Activated CD8-positive, alpha-beta T cell treated with anti-CD3 and anti-CD28 coated beads for 36 hours (primary cell): ENCODE measurements at regions not wholly inside any gene's neighbourhood (a gene's known extent, or its start where the extent isn't known, plus 50 kb on each side); places are given as distances from the start of the nearest gene placed in this dataset.

ENCODE experiments used
- ATAC-seq: fragments of 200-7000 bp; cut with Tn5 transposase; one replicate; pipeline ENCODE4 v1.10.0; 2021; ENCODE audit warnings: mild to moderate bottlenecking, moderate library complexity
- CTCF ChIA-PET: fragments of 350-600 bp; sonication (Branson Sonifier 250); formaldehyde crosslinking; loops from one replicate; lab custom pipeline; 2021; ENCODE audit warnings: antibody characterized with exemption; lab: Charles Lee
- POLR2A ChIA-PET: fragments of 350-600 bp; sonication (Branson Sonifier 250); formaldehyde crosslinking; loops from one replicate; lab custom pipeline; 2021; ENCODE audit warnings: antibody characterized with exemption; lab: Charles Lee
- DNase-seq: peaks from one replicate; pipeline ENCODE4 v3.0.0-alpha.2; 2020
- H3K27ac Mint-ChIP-seq: one replicate; pipeline ENCODE4 v1.8.0; 2021; ENCODE audit warnings: mild to moderate bottlenecking, mixed read lengths
- H3K27me3 Mint-ChIP-seq: one replicate; pipeline ENCODE4 v1.8.0; 2021; ENCODE audit warnings: mixed read lengths
- H3K36me3 Mint-ChIP-seq: one replicate; pipeline ENCODE4 v1.8.0; 2021; ENCODE audit warnings: low read depth, mixed read lengths
- H3K4me1 Mint-ChIP-seq: one replicate; pipeline ENCODE4 v1.8.0; 2021; ENCODE audit warnings: low read depth, mixed read lengths
- H3K4me3 Mint-ChIP-seq: one replicate; pipeline ENCODE4 v1.8.0; 2021; ENCODE audit warnings: mild to moderate bottlenecking, moderate library complexity, mixed read lengths
- H3K9me3 Mint-ChIP-seq: one replicate; pipeline ENCODE4 v1.8.0; 2021; ENCODE audit warnings: mixed read lengths
- CTCF ChIP-seq: fragments of 200-600 bp; IDR thresholded peaks from one replicate; pipeline ENCODE4 v1.8.0; 2022; ENCODE audit warnings: antibody characterized with exemption, mild to moderate bottlenecking
- intact Hi-C: fragments of 100-400 bp; cut with micrococcal nuclease; formaldehyde crosslinking; loops from one replicate; pipeline ENCODE4 v1.10.0; 2022

- no peak for DNase-seq
- TF ChIP-seq CTCF, result no peak
- no peak for ATAC-seq
- ChIA-PET POLR2A (no interaction called here), CTCF (no interaction called here)
- no peaks in the 10 kb centered on the region for H3K36me3 Mint-ChIP-seq
- no peaks in the 10 kb centered on the region for H3K27me3 Mint-ChIP-seq
- H3K27ac Mint-ChIP-seq, result no peak overlapping the region
- no peak overlapping the region for H3K4me3 Mint-ChIP-seq
- H3K4me1 Mint-ChIP-seq, result no peaks in the 10 kb centered on the region
- peaks cover 13% of the 10 kb centered on the region for H3K9me3 Mint-ChIP-seq
- intact Hi-C loops, result no loop called here
These were observed 80.8 kb upstream of the EYS start for GRCh38 chr6:65787787-65788186.

- Mint-ChIP-seq H3K4me3 (no peak overlapping the region), H3K9me3 (peaks cover 9% of the 10 kb centered on the region), H3K27ac (no peak overlapping the region), H3K27me3 (no peaks in the 10 kb centered on the region), H3K36me3 (no peaks in the 10 kb centered on the region), H3K4me1 (no peaks in the 10 kb centered on the region)
- ATAC-seq (no peak), DNase-seq (no peak)
- TF ChIP-seq CTCF, result no peak
- intact Hi-C loops, result no loop called here
- ChIA-PET POLR2A (no interaction called here), CTCF (no interaction called here)
These were observed 79.8 kb upstream of the EYS start for GRCh38 chr6:65786815-65787214.

GRCh38 chr6:65780691-65781090 is 73.7 kb upstream of the EYS start:
- Mint-ChIP-seq H3K27me3 (no peaks in the 10 kb centered on the region), H3K4me1 (no peaks in the 10 kb centered on the region), H3K9me3 (peaks cover 12% of the 10 kb centered on the region), H3K4me3 (no peak overlapping the region), H3K36me3 (no peaks in the 10 kb centered on the region), H3K27ac (no peak overlapping the region)
- no peak for TF ChIP-seq CTCF
- no peak for DNase-seq
- intact Hi-C loops, result no loop called here
- ATAC-seq, result no peak
- CTCF ChIA-PET, result no interaction called here
- POLR2A ChIA-PET, result no interaction called here

- POLR2A ChIA-PET, result no interaction called here
- peaks cover 17% of the 10 kb centered on the region for H3K9me3 Mint-ChIP-seq
- CTCF ChIA-PET, result no interaction called here
These were observed 69.3 kb upstream of the EYS start for GRCh38 chr6:65776332-65776731.

GRCh38 chr6:65771946-65772345 is 64.9 kb upstream of the EYS start:
- no peaks in the 10 kb centered on the region for H3K27me3 Mint-ChIP-seq
- ATAC-seq (no peak), DNase-seq (no peak)
- no peak overlapping the region for H3K27ac Mint-ChIP-seq
- H3K36me3 Mint-ChIP-seq, result no peaks in the 10 kb centered on the region
- POLR2A ChIA-PET, result no interaction called here
- CTCF ChIA-PET, result no interaction called here
- TF ChIP-seq CTCF, result no peak
- intact Hi-C loops, result no loop called here
- H3K9me3 Mint-ChIP-seq, result peaks cover 7% of the 10 kb centered on the region
- H3K4me3 Mint-ChIP-seq, result no peak overlapping the region
- no peaks in the 10 kb centered on the region for H3K4me1 Mint-ChIP-seq

More at GRCh38 chr6:65776332-65776731, 69.3 kb upstream of the EYS start:
- no peaks in the 10 kb centered on the region for H3K36me3 Mint-ChIP-seq
- H3K4me1 Mint-ChIP-seq, result no peaks in the 10 kb centered on the region
- no peaks in the 10 kb centered on the region for H3K27me3 Mint-ChIP-seq
- no peak for TF ChIP-seq CTCF
- intact Hi-C loops, result no loop called here
- DNase-seq, result no peak
- H3K27ac Mint-ChIP-seq, result no peak overlapping the region
- no peak overlapping the region for H3K4me3 Mint-ChIP-seq
- no peak for ATAC-seq
